OCI-LY1 (cell line): ENCODE measurements at regions not wholly inside any gene's neighbourhood (a gene's known extent, or its start where the extent isn't known, plus 50 kb on each side); places are given as distances from the start of the nearest gene placed in this dataset.
"Not testable (repeated sequence)": the region's sequence is repeated elsewhere in the genome, so short reads cannot be mapped to it uniquely, and the experiment has no call there.

ENCODE experiments used
- H2AFZ ChIP-seq: fragments of 200-600 bp; sonication (generic), shearing (Covaris generic); 2 replicates; pipeline ENCODE4 v1.6.0; 2014; ENCODE audit warnings: antibody characterized with exemption, mild to moderate bottlenecking, low read length
- H3F3A ChIP-seq: fragments of 200-600 bp; sonication (generic), shearing (Covaris generic); 2 replicates; pipeline ENCODE4 v1.6.0; 2014; ENCODE audit warnings: mild to moderate bottlenecking, antibody characterized with exemption, low read length, moderate library complexity; ENCODE audit not compliant: insufficient read depth
- H3K27ac ChIP-seq: fragments of 200-600 bp; sonication (generic); 2 replicates; pipeline ENCODE4 v1.5.1; 2014; ENCODE audit warnings: low read length, mixed run types, mild to moderate bottlenecking, low read depth; ENCODE audit not compliant: poor library complexity, severe bottlenecking
- H3K27me3 ChIP-seq: fragments of 200-600 bp; sonication (generic); 2 replicates; pipeline ENCODE4 v1.6.0; 2014; ENCODE audit warnings: antibody characterized with exemption, mild to moderate bottlenecking, low read length, moderate library complexity; ENCODE audit not compliant: insufficient read depth
- H3K36me3 ChIP-seq: fragments of 200-600 bp; sonication (generic); 2 replicates; pipeline ENCODE4 v1.6.1; 2014; ENCODE audit warnings: mild to moderate bottlenecking, antibody characterized with exemption, low read length, moderate library complexity, mixed read lengths; ENCODE audit not compliant: insufficient read depth
- H3K4me1 ChIP-seq: fragments of 200-600 bp; sonication (generic); 2 replicates; pipeline ENCODE4 v1.5.1; 2014; ENCODE audit warnings: mild to moderate bottlenecking, low read length, moderate library complexity; ENCODE audit not compliant: insufficient read depth, severe bottlenecking
- H3K4me2 ChIP-seq: fragments of 200-600 bp; sonication (generic), shearing (Covaris generic); 2 replicates; pipeline ENCODE4 v1.6.1; 2014; ENCODE audit warnings: low read length
- H3K4me3 ChIP-seq: fragments of 200-600 bp; sonication (generic); 2 replicates; pipeline ENCODE4 v1.5.1; 2014; ENCODE audit warnings: low read length, low read depth, mild to moderate bottlenecking, mixed read lengths; ENCODE audit not compliant: poor library complexity, severe bottlenecking
- H3K79me2 ChIP-seq: fragments of 200-600 bp; shearing (Covaris generic); 2 replicates; pipeline ENCODE4 v1.6.1; 2016; ENCODE audit warnings: mixed run types, low read length, mixed read lengths; ENCODE audit not compliant: insufficient read depth
- H3K9ac ChIP-seq: fragments of 200-600 bp; sonication (generic), shearing (Covaris generic); 2 replicates; pipeline ENCODE4 v1.6.1; 2014; ENCODE audit warnings: mild to moderate bottlenecking, low read length, mixed read lengths
- H3K9me2 ChIP-seq: fragments of 200-600 bp; sonication (generic), shearing (Covaris generic); 2 replicates; pipeline ENCODE4 v1.6.1; 2014; ENCODE audit warnings: low read depth, mild to moderate bottlenecking, low read length, mixed read lengths
- H3K9me3 ChIP-seq: fragments of 200-600 bp; shearing (Covaris generic); 2 replicates; pipeline ENCODE4 v1.6.1; 2014; ENCODE audit warnings: low read length, mixed read lengths
- H4K20me1 ChIP-seq: fragments of 200-600 bp; sonication (generic), shearing (Covaris generic); 2 replicates; pipeline ENCODE4 v1.6.0; 2016; ENCODE audit warnings: mild to moderate bottlenecking, low read length; ENCODE audit not compliant: insufficient read depth
- CTCF ChIP-seq: fragments of 200-600 bp; sonication (generic), shearing (Covaris generic); IDR thresholded peaks from 2 replicates; pipeline ENCODE4 v1.5.1; 2017; ENCODE audit warnings: mild to moderate bottlenecking, antibody characterized with exemption, low read length, moderate library complexity, mixed read lengths
- EZH2 ChIP-seq: fragments of 200-600 bp; sonication (generic), shearing (Covaris generic); IDR thresholded peaks from 2 replicates; pipeline ENCODE4 v1.8.0; 2017; ENCODE audit warnings: borderline replicate concordance, mixed run types, mild to moderate bottlenecking, antibody characterized with exemption, low read length, moderate library complexity, mixed read lengths

- H3K27me3 ChIP-seq = no peaks in the 10 kb centered on the region
- H3K79me2 ChIP-seq = no peaks in the 10 kb centered on the region
- H4K20me1 ChIP-seq = no peaks in the 10 kb centered on the region
- no peak overlapping the region for H3K4me2 ChIP-seq
- H3K9me2 ChIP-seq = no peaks in the 10 kb centered on the region
- H3K4me1 ChIP-seq = no peaks in the 10 kb centered on the region
- H3K4me3 ChIP-seq = no peak overlapping the region
- H3K27ac ChIP-seq = no peak overlapping the region
- no peaks in the 10 kb centered on the region for H3K36me3 ChIP-seq
- H3K9me3 ChIP-seq = no peaks in the 10 kb centered on the region
- H2AFZ ChIP-seq = no peak overlapping the region
- H3K9ac ChIP-seq = no peak overlapping the region
- TF ChIP-seq CTCF (no peak), EZH2 (no peak)
- H3F3A ChIP-seq = no peaks in the 10 kb centered on the region
Observed at GRCh38 chr3:30475809-30476178, 130.6 kb upstream of the TGFBR2 start.

DNA sequence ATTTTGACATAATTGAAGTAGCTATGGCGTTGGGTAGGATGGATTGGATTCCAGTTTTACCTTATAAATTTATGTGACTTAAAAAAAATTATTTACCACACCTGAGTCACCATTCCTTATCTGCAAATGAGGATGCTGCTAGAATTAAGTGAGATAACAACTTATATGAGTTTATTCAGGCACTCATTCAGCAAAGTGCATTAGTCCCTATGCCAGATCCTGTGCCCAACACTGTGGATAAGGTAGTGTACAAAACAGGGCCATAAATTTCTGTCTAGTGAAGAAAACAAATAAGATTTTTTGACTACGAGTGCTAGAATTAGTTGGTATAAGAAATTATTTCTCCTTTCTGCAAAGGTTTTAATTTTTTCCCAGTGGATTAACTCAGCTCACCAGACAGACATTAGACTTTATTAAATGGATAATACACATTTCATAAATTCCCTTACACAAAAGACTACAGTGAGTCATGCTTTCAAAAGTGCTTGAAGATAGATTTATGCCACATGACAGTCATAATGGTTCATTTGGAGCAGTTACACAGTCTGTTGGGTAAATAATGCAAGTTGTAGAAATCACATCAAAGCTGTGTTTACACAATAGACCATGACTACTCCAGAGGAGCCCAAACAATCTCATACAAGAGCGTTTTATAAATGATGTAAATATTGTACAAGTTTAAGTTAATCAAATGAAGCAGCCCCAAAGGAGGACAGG lies 129.9 kb upstream of the TGFBR2 start:
- TF ChIP-seq CTCF = no peak
- no peak for TF ChIP-seq EZH2
- Histone ChIP-seq H2AFZ (no peak overlapping the region), H3K27ac (no peak overlapping the region), H3K4me2 (no peak overlapping the region), H3K36me3 (no peaks in the 10 kb centered on the region), H3K4me1 (no peaks in the 10 kb centered on the region), H3K9me3 (no peaks in the 10 kb centered on the region), H3K4me3 (no peak overlapping the region), H4K20me1 (no peaks in the 10 kb centered on the region), H3K27me3 (no peaks in the 10 kb centered on the region), H3K9ac (no peak overlapping the region), H3K79me2 (no peaks in the 10 kb centered on the region), H3K9me2 (no peaks in the 10 kb centered on the region), H3F3A (no peaks in the 10 kb centered on the region)

GRCh38 chr3:30477149-30477921 lies 129.1 kb upstream of the TGFBR2 start:
- no peaks in the 10 kb centered on the region for H3K36me3 ChIP-seq
- no peak overlapping the region for H3K27ac ChIP-seq
- no peak overlapping the region for H3K4me2 ChIP-seq
- H3F3A ChIP-seq = no peaks in the 10 kb centered on the region
- H3K27me3 ChIP-seq = no peaks in the 10 kb centered on the region
- no peaks in the 10 kb centered on the region for H3K4me1 ChIP-seq
- no peak overlapping the region for H2AFZ ChIP-seq
- H3K4me3 ChIP-seq = no peak overlapping the region
- TF ChIP-seq CTCF = no peak
- no peaks in the 10 kb centered on the region for H4K20me1 ChIP-seq
- no peaks in the 10 kb centered on the region for H3K79me2 ChIP-seq
- no peak overlapping the region for H3K9ac ChIP-seq
- H3K9me2 ChIP-seq = no peaks in the 10 kb centered on the region
- no peaks in the 10 kb centered on the region for H3K9me3 ChIP-seq

GRCh38 chr3:30479737-30480136 lies 126.7 kb upstream of the TGFBR2 start:
- not testable (repeated sequence) for H3K4me2 ChIP-seq, H3K9me3 ChIP-seq, H3K9me2 ChIP-seq, H3K4me3 ChIP-seq, H3K79me2 ChIP-seq, H3K27ac ChIP-seq, H2AFZ ChIP-seq, H3K27me3 ChIP-seq, H3F3A ChIP-seq, H4K20me1 ChIP-seq, H3K4me1 ChIP-seq, H3K36me3 ChIP-seq, H3K9ac ChIP-seq

DNA sequence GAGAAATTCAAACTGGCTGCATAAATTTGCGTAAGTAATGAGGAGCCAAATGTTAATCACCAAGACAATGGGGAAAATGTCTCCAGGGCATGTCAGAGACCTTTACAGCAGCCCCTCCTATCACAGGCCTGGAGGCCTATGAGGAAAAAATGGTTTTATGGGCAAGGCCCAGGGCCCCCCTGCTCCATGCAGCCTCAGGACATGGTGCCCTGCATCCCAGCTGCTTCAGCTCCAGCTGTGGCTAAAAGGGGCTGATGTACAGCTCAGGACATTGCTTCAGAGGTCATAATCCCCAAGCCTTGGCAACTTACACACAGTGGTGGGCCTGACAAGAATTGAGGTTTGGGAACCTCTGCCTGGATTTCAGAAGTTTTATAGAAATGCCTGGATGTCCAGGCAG lies 126.2 kb upstream of the TGFBR2 start:
- H3K79me2 ChIP-seq, H3K9me3 ChIP-seq, H3K27ac ChIP-seq, H3K4me1 ChIP-seq, H4K20me1 ChIP-seq, H3K4me3 ChIP-seq, H3K36me3 ChIP-seq, H3F3A ChIP-seq, H3K4me2 ChIP-seq, H2AFZ ChIP-seq, H3K9me2 ChIP-seq, H3K9ac ChIP-seq, H3K27me3 ChIP-seq: not testable (repeated sequence)
